ENCODE measurements at regions not wholly inside any gene's neighbourhood (a gene's known extent, or its start where the extent isn't known, plus 50 kb on each side); places are given as distances from the start of the nearest gene placed in this dataset.
"Not testable (repeated sequence)": the region's sequence is repeated elsewhere in the genome, so short reads cannot be mapped to it uniquely, and the experiment has no call there.

GRCh38 chr6:131471331-131471730 lies 101.7 kb upstream of the ARG1 start:
- no peak for DNase-seq (ENCODE audit: extremely low read depth in 1 of 11, low read depth in 9 of 11, low spot score in 4 of 11)

DNA sequence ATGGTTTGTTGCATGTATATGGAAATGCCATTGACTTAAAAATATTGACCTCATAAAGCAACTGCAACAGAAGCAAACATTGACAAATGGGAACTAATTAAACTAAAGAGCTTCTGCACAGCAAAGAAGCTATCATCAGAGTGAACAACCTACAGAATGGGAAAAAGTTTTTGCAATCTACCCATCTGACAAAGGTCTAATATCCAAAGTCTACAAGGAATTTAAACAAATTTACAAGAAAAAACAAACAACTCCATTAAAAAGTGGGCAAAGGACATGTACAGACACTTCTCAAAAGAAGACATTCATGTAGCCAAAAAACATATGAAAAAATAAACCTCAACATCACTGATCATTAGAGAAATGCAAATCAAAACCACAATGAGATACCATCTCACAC lies 99.7 kb upstream of the ARG1 start:
- not testable (repeated sequence) for DNase-seq (ENCODE audit: extremely low read depth in 1 of 11, low read depth in 9 of 11, low spot score in 4 of 11)

DNA sequence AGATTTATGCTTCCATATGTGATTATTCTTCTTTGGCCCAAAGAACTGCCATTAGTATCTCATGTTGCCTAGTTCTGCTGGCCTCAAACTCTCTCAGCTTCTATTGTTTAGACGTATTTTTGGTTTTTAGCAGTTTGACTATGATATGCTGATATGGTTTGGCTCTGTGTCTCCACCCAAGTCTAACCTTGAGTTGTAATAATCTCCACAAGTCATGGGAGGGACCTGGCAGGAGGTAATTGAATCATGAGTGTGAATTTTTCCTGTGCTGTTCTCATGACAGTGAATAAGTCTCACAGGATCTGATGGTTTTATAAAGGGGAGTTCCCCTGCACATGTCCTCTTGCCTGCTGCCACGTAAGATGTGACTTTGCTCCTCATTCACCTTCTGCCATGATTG lies 96.7 kb upstream of the ARG1 start:
- DNase-seq (ENCODE audit: extremely low read depth in 1 of 11, low read depth in 9 of 11, low spot score in 4 of 11): no peak

DNA sequence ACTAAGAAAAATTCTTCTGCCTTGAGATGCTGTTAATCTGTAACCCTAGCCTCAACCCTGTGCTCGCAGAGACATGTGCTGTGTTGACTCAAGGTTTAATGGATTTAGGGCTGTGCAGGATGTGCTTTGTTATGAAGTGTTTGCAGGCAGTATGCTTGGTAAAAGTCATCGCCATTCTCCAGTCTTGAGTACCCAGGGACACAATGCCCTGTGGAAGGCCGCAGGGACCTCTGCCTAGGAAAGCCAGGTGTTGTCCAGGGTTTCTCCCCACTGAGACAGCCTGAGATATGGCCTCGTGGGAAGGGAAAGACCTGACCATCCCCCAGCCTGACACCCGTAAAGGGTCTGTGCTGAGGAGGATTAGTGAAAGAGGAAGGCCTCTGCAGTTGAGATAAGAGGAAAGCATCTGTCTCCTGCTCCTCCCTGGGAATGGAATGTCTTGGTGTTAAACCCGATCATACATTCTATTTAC lies 94.2 kb upstream of the ARG1 start:
- DNase-seq (ENCODE audit: extremely low read depth in 1 of 11, low read depth in 9 of 11, low spot score in 4 of 11): not testable (repeated sequence)

- DNase-seq (ENCODE audit: extremely low read depth in 1 of 11, low read depth in 9 of 11, low spot score in 4 of 11): no peak
These were observed 86.4 kb upstream of the ARG1 start for GRCh38 chr6:131486608-131487007.

DNA sequence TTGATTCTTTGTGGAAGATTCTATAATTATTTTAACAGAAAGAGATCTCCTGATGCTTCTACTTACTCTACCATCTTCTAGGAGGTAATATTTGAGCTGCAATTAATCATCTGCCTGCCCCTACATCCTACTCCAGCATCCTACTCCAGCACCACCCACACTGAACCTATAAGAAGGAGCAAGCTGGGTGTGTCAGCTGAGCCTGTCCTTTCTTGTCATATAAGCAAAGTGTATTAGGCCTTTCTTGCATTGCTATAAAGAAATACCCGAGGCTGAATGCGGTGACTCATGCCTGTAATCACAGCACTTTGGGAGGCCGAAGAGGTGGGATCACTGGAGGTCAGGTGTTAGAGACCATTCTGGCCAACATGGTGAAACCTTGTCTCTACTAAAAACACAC lies 84.2 kb upstream of the ARG1 start:
- no peak for DNase-seq (ENCODE audit: extremely low read depth in 1 of 11, low read depth in 9 of 11, low spot score in 4 of 11)

DNA sequence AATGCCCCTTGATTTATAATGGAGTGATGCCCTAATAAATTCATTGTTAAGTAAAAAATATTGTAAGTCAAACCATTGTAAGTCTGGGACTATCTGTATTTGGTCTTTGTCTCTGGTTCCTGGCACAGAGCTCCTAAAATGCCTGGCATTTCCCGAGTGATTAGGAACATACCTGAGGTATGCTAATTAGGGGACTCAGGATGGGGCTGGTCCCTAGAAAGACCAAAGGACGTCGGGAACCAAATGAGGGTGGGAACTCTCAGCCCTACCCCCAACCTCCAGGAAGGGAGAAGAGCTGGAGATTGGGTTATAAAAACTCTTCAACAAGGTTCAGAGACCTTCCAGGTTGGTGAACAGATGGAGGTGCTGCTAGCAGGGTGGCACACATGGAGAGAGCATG lies 82.6 kb upstream of the ARG1 start:
- no peak for DNase-seq (ENCODE audit: extremely low read depth in 1 of 11, low read depth in 9 of 11, low spot score in 4 of 11)

DNA sequence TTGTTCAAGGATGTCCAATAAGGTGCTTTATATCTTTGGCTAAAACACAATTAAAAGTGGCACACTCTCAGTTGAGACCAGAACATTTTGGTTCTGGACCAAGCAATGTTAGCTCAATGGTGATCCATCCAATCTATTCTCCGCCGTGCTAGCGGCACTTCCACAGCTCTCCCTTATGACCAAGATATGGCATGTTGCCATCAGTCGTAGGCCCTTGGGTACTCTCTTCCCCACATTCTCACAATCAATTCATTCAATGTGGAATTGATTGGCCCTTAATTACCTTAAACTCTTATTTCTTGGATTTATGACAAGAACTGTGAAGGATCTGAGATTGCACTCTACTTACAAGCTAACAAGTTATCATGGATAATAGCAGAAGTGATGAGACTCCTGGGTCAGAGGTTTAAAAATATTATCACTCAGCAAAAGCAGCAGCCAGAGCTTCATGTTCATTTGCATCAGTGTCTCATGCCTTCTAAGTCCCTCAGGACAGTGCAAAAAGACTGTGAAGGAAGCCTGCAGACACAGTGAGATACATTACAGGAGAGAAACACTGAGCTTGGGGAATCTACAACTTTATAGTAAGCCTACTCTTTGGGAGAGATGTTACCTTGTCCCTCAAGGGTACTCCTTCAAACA lies 80.0 kb upstream of the ARG1 start:
- no peak for DNase-seq (ENCODE audit: extremely low read depth in 1 of 11, low read depth in 9 of 11, low spot score in 4 of 11)

- DNase-seq (ENCODE audit: extremely low read depth in 1 of 11, low read depth in 9 of 11, low spot score in 4 of 11): not testable (repeated sequence)
These were observed 68.6 kb upstream of the ARG1 start for GRCh38 chr6:131504387-131504786.

- no peak for DNase-seq (ENCODE audit: extremely low read depth in 1 of 11, low read depth in 9 of 11, low spot score in 4 of 11)
These were observed 62.9 kb upstream of the ARG1 start for GRCh38 chr6:131510094-131510493.

- DNase-seq (ENCODE audit: extremely low read depth in 1 of 11, low read depth in 9 of 11, low spot score in 4 of 11): no peak
These were observed 62.4 kb upstream of the ARG1 start for GRCh38 chr6:131510591-131510990.

DNA sequence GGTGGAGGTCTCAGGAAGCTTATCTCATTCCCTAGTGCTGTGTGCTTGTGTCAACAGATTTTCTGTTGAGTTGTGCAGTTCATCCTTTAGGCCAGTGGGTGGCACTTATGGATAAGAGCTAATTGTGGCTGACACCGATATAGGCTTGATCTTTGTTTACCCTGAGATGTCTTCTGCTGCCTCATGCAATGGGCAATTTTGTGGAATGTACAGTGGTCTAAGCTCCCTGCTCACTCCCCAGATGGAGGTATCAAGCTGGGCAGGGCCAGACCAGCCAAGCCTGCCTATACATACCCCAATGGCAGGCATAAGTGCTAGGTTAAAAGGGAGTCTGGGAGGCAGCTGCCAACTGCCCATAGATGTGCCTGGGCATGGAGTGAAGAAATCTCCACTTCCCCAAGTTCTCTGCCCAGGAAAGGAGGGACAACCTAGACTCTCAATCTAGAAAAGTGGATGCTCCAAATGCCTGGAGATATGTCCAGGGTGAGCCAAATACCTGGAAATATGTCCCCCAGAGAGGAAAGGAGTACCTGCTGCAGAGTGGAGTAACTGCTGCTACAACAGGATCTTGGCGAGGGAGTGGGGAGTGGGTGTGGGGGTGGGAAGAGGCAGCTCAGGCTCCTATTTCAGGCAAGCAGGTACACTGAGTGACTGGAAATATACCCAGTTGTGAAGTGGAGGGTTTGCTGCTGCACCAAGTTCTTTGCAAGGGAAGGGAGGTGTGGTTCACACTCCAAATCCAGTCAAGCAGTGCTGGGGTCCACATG lies 53.2 kb upstream of the ARG1 start:
- no peak for DNase-seq (ENCODE audit: extremely low read depth in 1 of 11, low read depth in 9 of 11, low spot score in 4 of 11)
